K562 (cell line): ENCODE measurements at regions not wholly inside any gene's neighbourhood (a gene's known extent, or its start where the extent isn't known, plus 50 kb on each side); places are given as distances from the start of the nearest gene placed in this dataset.

Source experiments
- ATAC-seq: fragments of 200-7000 bp; cut with Tn5 transposase; 3 replicates; pipeline ENCODE4 v1.9.1; 2020; ENCODE audit warnings: moderate library complexity
- BruUV-seq: library from RNA; stranded (reverse); fragments of 400-500 nt; replicated peaks from 2 replicates; lab custom pipeline; 2021; lab: Mats Ljungman, UMichigan
- CTCF ChIA-PET: fragments of 300-600 bp; formaldehyde crosslinking; extraction: SDS; loops from one replicate; lab custom pipeline; 2021; ENCODE audit warnings: low intra/inter-chr PET ratio; lab: Yijun Ruan, JAX
- POLR2A ChIA-PET: fragments of 300-600, 350-650 bp; sonication (Branson Sonifier 250); formaldehyde crosslinking; extraction: SDS; loops from one replicate; lab custom pipeline; 2021; ENCODE audit warnings: antibody characterized with exemption, inconsistent platforms; lab: Yijun Ruan, JAX
- DNase-seq, 4 experiments: peaks; one replicate each; pipeline versions ENCODE4 v3.0.0 to v3.0.0-alpha.2; 2011 to 2018; ENCODE audit warnings: low spot score in 3 of 4, mixed read lengths in 3 of 4; ENCODE audit errors: extremely low read depth in 1 of 4
- FAIRE-seq: peaks from 2 replicates; lab custom pipeline; 2011; peaks lifted over from hg19 to GRCh38; lab: Jason Lieb, UNC
- H2AFZ ChIP-seq: 2 replicates; pipeline ENCODE4 v1.6.0; 2011; ENCODE audit warnings: low read depth, low read length, control low read depth, inconsistent platforms
- H3K27ac ChIP-seq: fragments of 200-600 bp; 3 replicates; pipeline ENCODE4 v1.8.0; 2011; ENCODE audit warnings: low read depth, mild to moderate bottlenecking, control low read depth, inconsistent platforms, low read length, moderate library complexity, mixed read lengths; ENCODE audit errors: extremely low read depth
- H3K27me3 ChIP-seq, 2 experiments: fragments of 300-600 bp in 1 of 2; 2 replicates in 1 of 2; 3 replicates in 1 of 2; pipeline versions ENCODE4 v1.6.0 to v1.8.0; 2011; ENCODE audit warnings: inconsistent platforms in 2 of 2, low read length in 2 of 2, mild to moderate bottlenecking in 1 of 2, mixed read lengths in 1 of 2, moderate library complexity in 1 of 2; ENCODE audit not compliant: control insufficient read depth in 2 of 2, insufficient read depth in 2 of 2
- H3K36me3 ChIP-seq: fragments of 300-600 bp; 3 replicates; pipeline ENCODE4 v1.8.0; 2011; ENCODE audit warnings: mild to moderate bottlenecking, low read length, inconsistent platforms; ENCODE audit not compliant: control insufficient read depth, insufficient read depth
- H3K4me1 ChIP-seq, 2 experiments: fragments of 200-600 bp in 1 of 2; replicated peaks in 1 of 2; 2 replicates in 1 of 2; 3 replicates in 1 of 2; pipeline versions ENCODE4 v1.5.1 to v1.8.0; 2011; ENCODE audit warnings: inconsistent platforms in 2 of 2, low read length in 2 of 2, mild to moderate bottlenecking in 1 of 2, mixed read lengths in 1 of 2, moderate library complexity in 1 of 2; ENCODE audit not compliant: control insufficient read depth in 2 of 2, insufficient read depth in 2 of 2
- H3K4me2 ChIP-seq: 2 replicates; pipeline ENCODE4 v1.6.1; 2011; ENCODE audit warnings: low read length, control low read depth, inconsistent platforms, mixed read lengths; ENCODE audit not compliant: insufficient read depth
- H3K4me3 ChIP-seq: fragments of 200-600 bp; sonication (generic), shearing (Covaris generic); 2 replicates; pipeline ENCODE4 v1.5.1; 2016; ENCODE audit warnings: control low read depth, inconsistent platforms
- H3K79me2 ChIP-seq: fragments of 200-600 bp; 3 replicates; pipeline ENCODE4 v1.8.0; 2011; ENCODE audit warnings: low read length, inconsistent platforms; ENCODE audit not compliant: control insufficient read depth, insufficient read depth
- H3K9ac ChIP-seq, 2 experiments: 2 replicates each; pipeline versions ENCODE4 v1.6.0 to v1.6.1; 2011; ENCODE audit warnings: low read depth in 2 of 2, low read length in 2 of 2, control low read depth in 1 of 2, inconsistent platforms in 1 of 2, mild to moderate bottlenecking in 1 of 2, mixed read lengths in 1 of 2; ENCODE audit not compliant: insufficient read depth in 1 of 2
- H3K9me1 ChIP-seq: one replicate; pipeline ENCODE4 v1.6.0; 2011; ENCODE audit warnings: inconsistent platforms, mild to moderate bottlenecking, low read length, moderate library complexity; ENCODE audit not compliant: control insufficient read depth, insufficient read depth
- H3K9me3 ChIP-seq: replicated peaks from 2 replicates; pipeline ENCODE4 v1.5.1; 2011; ENCODE audit warnings: low read depth, low read length, inconsistent platforms; ENCODE audit not compliant: control insufficient read depth, insufficient read depth
- H4K20me1 ChIP-seq: replicated peaks from 2 replicates; pipeline ENCODE4 v1.6.1; 2011; ENCODE audit warnings: low read length, inconsistent platforms, mixed read lengths; ENCODE audit not compliant: control insufficient read depth, insufficient read depth
- ASH1L ChIP-seq: fragments of 450-650 bp; IDR thresholded peaks from 2 replicates; pipeline ENCODE4 v1.6.1; 2018; ENCODE audit warnings: borderline replicate concordance, mild to moderate bottlenecking, low read depth; ENCODE audit not compliant: partially characterized antibody
- ETV5 ChIP-seq: sonication (generic); formaldehyde crosslinking; IDR thresholded peaks from 2 replicates; pipeline ENCODE4 v1.4.0; 2020; ENCODE audit warnings: low read depth, mild to moderate bottlenecking, missing genetic modification reagents
- FOXA1 ChIP-seq: fragments of 450-650 bp; IDR thresholded peaks from 2 replicates; pipeline ENCODE4 v1.6.1; 2016; ENCODE audit warnings: mild to moderate bottlenecking, borderline replicate concordance
- FOXP1 ChIP-seq: sonication (generic); formaldehyde crosslinking; IDR thresholded peaks from 2 replicates; pipeline ENCODE4 v1.8.0; 2022; ENCODE audit warnings: mild to moderate bottlenecking, missing genetic modification reagents
- HES1 ChIP-seq: fragments of 450-650 bp; IDR thresholded peaks from 2 replicates; pipeline ENCODE4 v1.6.1; 2016; ENCODE audit warnings: low read depth, mild to moderate bottlenecking, moderate library complexity
- NCOA4 ChIP-seq: fragments of 450-650 bp; IDR thresholded peaks from 2 replicates; pipeline ENCODE4 v1.6.1; 2018; ENCODE audit warnings: mild to moderate bottlenecking; ENCODE audit not compliant: partially characterized antibody
- NFE2L1 ChIP-seq: fragments of 450-650 bp; IDR thresholded peaks from 2 replicates; pipeline ENCODE4 v1.6.1; 2016; ENCODE audit warnings: missing genetic modification characterization, low read depth, mild to moderate bottlenecking, missing compliant biosample characterization, moderate library complexity, borderline replicate concordance
- NONO ChIP-seq, 2 experiments: fragments of 200-400 bp in 1 of 2; fragments of 450-650 bp in 1 of 2; formaldehyde crosslinking in 1 of 2; IDR thresholded peaks; 2 replicates each; pipeline ENCODE4 v1.6.1; 2017; ENCODE audit warnings: low read depth in 2 of 2, mild to moderate bottlenecking in 2 of 2, moderate library complexity in 2 of 2, low read length in 1 of 2
- PPARD ChIP-seq: fragments of 250-450 bp; sonication (Bioruptor Pico); IDR thresholded peaks from 2 replicates; pipeline ENCODE4 v1.8.0; 2022; ENCODE audit warnings: inconsistent platforms, mild to moderate bottlenecking, moderate library complexity
- RBFOX2 ChIP-seq: fragments of 200-400 bp; formaldehyde crosslinking; IDR thresholded peaks from 2 replicates; pipeline ENCODE4 v1.6.1; 2017; ENCODE audit warnings: low read depth, mild to moderate bottlenecking, low read length, moderate library complexity
- SAFB2 ChIP-seq: fragments of 200-400 bp; formaldehyde crosslinking; IDR thresholded peaks from 2 replicates; pipeline ENCODE4 v1.6.1; 2018; ENCODE audit warnings: borderline replicate concordance, low read length, low read depth, moderate library complexity; ENCODE audit not compliant: severe bottlenecking
- SIX5 ChIP-seq, 2 experiments: IDR thresholded peaks; 2 replicates each; pipeline ENCODE4 v1.6.1; 2011; ENCODE audit warnings: low read length in 2 of 2, borderline replicate concordance in 1 of 2, low read depth in 1 of 2, mild to moderate bottlenecking in 1 of 2, moderate library complexity in 1 of 2; ENCODE audit not compliant: insufficient read depth in 1 of 2
- SMC3 ChIP-seq: conservative IDR thresholded peaks from 2 replicates; pipeline ENCODE4 v1.6.1; 2011; ENCODE audit warnings: low read depth, low read length, improper control_type of control experiment; ENCODE audit not compliant: insufficient read depth
- SNIP1 ChIP-seq: fragments of 450-650 bp; IDR thresholded peaks from 2 replicates; pipeline ENCODE4 v1.7.1; 2017; ENCODE audit warnings: low read depth, mild to moderate bottlenecking
- THAP12 ChIP-seq: fragments of 250-450 bp; sonication (Bioruptor Pico); IDR thresholded peaks from 2 replicates; pipeline ENCODE4 v1.9.0; 2021; ENCODE audit warnings: mild to moderate bottlenecking, inconsistent platforms
- ZNF232 ChIP-seq: sonication (generic); formaldehyde crosslinking; IDR thresholded peaks from 2 replicates; pipeline ENCODE4 v1.8.0; 2022; ENCODE audit warnings: mild to moderate bottlenecking, missing genetic modification reagents
- ZNF398 ChIP-seq: fragments of 250-450 bp; sonication (Bioruptor Pico); IDR thresholded peaks from 2 replicates; pipeline ENCODE4 v1.8.0; 2021; ENCODE audit warnings: moderate library complexity, mild to moderate bottlenecking, inconsistent platforms
- ZNF589 ChIP-seq: fragments of 200-800 bp; sonication (Bioruptor generic); IDR thresholded peaks from 2 replicates; pipeline ENCODE4 v1.6.1; 2016; ENCODE audit warnings: low read depth, missing genetic modification characterization, missing compliant biosample characterization
- ZNF77 ChIP-seq: fragments of 250-450 bp; sonication (Bioruptor Pico); IDR thresholded peaks from 2 replicates; pipeline ENCODE4 v1.5.0; 2020
- WGBS: fragments of 100-300 bp; shearing (Covaris generic); methylation state at CpG from one replicate; pipeline ENCODE4 v1.1.6; 2016; ENCODE audit warnings: low coverage, mixed read lengths; ENCODE audit not compliant: insufficient coverage; ENCODE audit errors: missing lambda C conversion rate; 5-methylcytosine and 5-hydroxymethylcytosine counted together
- in situ Hi-C: fragments of 300-500 bp; cut with MboI; formaldehyde crosslinking; loops from 4 replicates; pipeline ENCODE4 v1.15.0; 2018; ENCODE audit warnings: inconsistent platforms, mixed read lengths
- intact Hi-C: fragments of 100-400 bp; cut with micrococcal nuclease; formaldehyde crosslinking; loops from 2 replicates; pipeline ENCODE4 v1.14.2; 2022

GRCh38 chr18:73479477-73479876, 611.7 kb upstream of the NETO1 start:
- no peaks in the 10 kb centered on the region for H3K36me3 ChIP-seq
- CTCF ChIA-PET: no interaction called here
- ATAC-seq: no peak
- H3K4me1 ChIP-seq: no peaks in the 10 kb centered on the region
- H2AFZ ChIP-seq: no peak overlapping the region
- H3K9me3 ChIP-seq: no peaks in the 10 kb centered on the region
- FAIRE-seq: no peak
- DNase-seq: no peak
- no peak overlapping the region for H3K4me2 ChIP-seq
- no peak for TF ChIP-seq FOXA1
- no peak for TF ChIP-seq NCOA4
- no peak for TF ChIP-seq ASH1L
- TF ChIP-seq SIX5 (IDR thresholded peaks at IDR 0.05; ENCODE audit: borderline replicate concordance in 1 of 2, insufficient read depth in 1 of 2, low read depth in 1 of 2, low read length in 2 of 2): no peak
- no peak for TF ChIP-seq SAFB2
- TF ChIP-seq SMC3: no peak
- no peak for TF ChIP-seq ZNF589 (CRISPR knock-in tag)
- no peak for TF ChIP-seq PPARD (CRISPR knock-in tag)
- TF ChIP-seq NFE2L1: no peak
- TF ChIP-seq ETV5 (CRISPR knock-in tag): no peak
- no peak for TF ChIP-seq ZNF398
- TF ChIP-seq SNIP1: no peak
- no peak for TF ChIP-seq THAP12 (CRISPR knock-in tag)
- no peak for TF ChIP-seq NONO (IDR thresholded peaks at IDR 0.05; ENCODE audit: low read depth in 2 of 2, low read length in 1 of 2)
- no peak for TF ChIP-seq HES1
- no peak for TF ChIP-seq ZNF77
- no peak for TF ChIP-seq RBFOX2
- TF ChIP-seq FOXP1 (CRISPR knock-in tag): no peak
- TF ChIP-seq ZNF232 (CRISPR knock-in tag): no peak
- TF ChIP-seq, all 486 proteins: peak for 0
- WGBS: 0% methylated on average over 2 of the region's 2 CpGs
- no peak overlapping the region for H3K9ac ChIP-seq
- H3K79me2 ChIP-seq: no peaks in the 10 kb centered on the region
- in situ Hi-C loops (no loop called here), intact Hi-C loops (no loop called here)
- H3K9me1 ChIP-seq: no peaks in the 10 kb centered on the region
- BruUV-seq: no TSS peak
- no peaks in the 10 kb centered on the region for H3K27me3 ChIP-seq
- H3K27ac ChIP-seq: no peak overlapping the region
- no peak overlapping the region for H3K4me3 ChIP-seq
- POLR2A ChIA-PET: no interaction called here
- no peaks in the 10 kb centered on the region for H4K20me1 ChIP-seq
